Smooth muscle cell (in vitro differentiated cells): ENCODE measurements at regions not wholly inside any gene's neighbourhood (a gene's known extent, or its start where the extent isn't known, plus 50 kb on each side); places are given as distances from the start of the nearest gene placed in this dataset.

Source experiments
- DNase-seq: peaks from one replicate; lab custom pipeline; 2025; ENCODE audit not compliant: unreplicated experiment; lab: John Stamatoyannopoulos, UW
- H2AFZ ChIP-seq: fragments of 200-600 bp; sonication (generic); 2 replicates; pipeline ENCODE4 v1.6.0; 2016; ENCODE audit warnings: antibody characterized with exemption, low read depth, mild to moderate bottlenecking
- H3F3A ChIP-seq: fragments of 200-600 bp; sonication (generic); 2 replicates; pipeline ENCODE4 v1.6.0; 2017; ENCODE audit warnings: antibody characterized with exemption, low read depth
- H3K27ac ChIP-seq: fragments of 200-600 bp; sonication (generic); 2 replicates; pipeline ENCODE4 v1.5.1; 2016; ENCODE audit warnings: low read depth, mild to moderate bottlenecking
- H3K27me3 ChIP-seq: fragments of 200-600 bp; sonication (generic); 2 replicates; pipeline ENCODE4 v1.6.1; 2016; ENCODE audit warnings: low read depth, mild to moderate bottlenecking
- H3K36me3 ChIP-seq: fragments of 200-600 bp; sonication (generic); 2 replicates; pipeline ENCODE4 v1.5.1; 2016; ENCODE audit warnings: low read depth
- H3K4me1 ChIP-seq: fragments of 200-600 bp; sonication (generic); 2 replicates; pipeline ENCODE4 v1.5.1; 2016; ENCODE audit warnings: low read depth
- H3K4me2 ChIP-seq: fragments of 200-600 bp; sonication (generic); 2 replicates; pipeline ENCODE4 v1.6.0; 2016; ENCODE audit warnings: mild to moderate bottlenecking
- H3K4me3 ChIP-seq: fragments of 200-600 bp; sonication (generic); 2 replicates; pipeline ENCODE4 v1.5.1; 2016; ENCODE audit warnings: mild to moderate bottlenecking
- H3K79me2 ChIP-seq: fragments of 200-600 bp; sonication (generic); 2 replicates; pipeline ENCODE4 v1.6.0; 2016; ENCODE audit warnings: low read depth, mild to moderate bottlenecking
- H3K9ac ChIP-seq: fragments of 200-600 bp; sonication (generic); 2 replicates; pipeline ENCODE4 v1.6.0; 2016; ENCODE audit warnings: low read depth
- H3K9me3 ChIP-seq: fragments of 200-600 bp; sonication (generic); replicated peaks from 2 replicates; pipeline ENCODE4 v1.5.1; 2016; ENCODE audit warnings: low read depth
- H4K20me1 ChIP-seq: fragments of 200-600 bp; sonication (generic); 2 replicates; pipeline ENCODE4 v1.6.0; 2016; ENCODE audit warnings: low read depth
- WGBS: methylation state at CpG from one replicate; pipeline ENCODE4 v1.1.7; 2016; ENCODE audit warnings: low lambda C conversion rate; 5-methylcytosine and 5-hydroxymethylcytosine counted together
- TF ChIP-seq, protein P1 (sequence below): fragments of 200-600 bp; sonication (generic); IDR thresholded peaks from 2 replicates; pipeline ENCODE4 v1.5.1; 2017; ENCODE audit warnings: borderline replicate concordance, mild to moderate bottlenecking, antibody characterized with exemption; ENCODE audit not compliant: insufficient read depth, poor library complexity, severe bottlenecking

DNA sequence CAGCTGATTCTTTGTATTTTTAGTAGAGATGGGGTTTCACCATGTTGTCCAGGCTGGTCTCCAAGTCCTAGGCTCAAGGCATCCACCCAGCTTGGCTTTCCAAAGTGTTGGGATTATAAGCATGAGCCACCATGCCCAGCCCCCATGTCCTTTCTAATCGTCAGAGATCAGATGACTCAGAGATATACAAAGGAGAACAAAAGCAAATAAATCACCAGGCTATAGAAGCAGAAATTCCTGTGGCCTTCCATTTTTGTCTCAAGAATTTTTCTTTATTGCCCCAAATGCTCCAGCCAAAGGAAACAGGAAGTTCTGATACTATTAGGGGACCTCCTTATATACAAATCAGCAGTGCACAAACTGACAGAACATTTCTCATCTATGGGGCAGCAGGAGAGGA lies 207.8 kb downstream of the RFC3 start:
- Histone ChIP-seq H2AFZ (no peak overlapping the region), H3K9ac (no peak overlapping the region)

DNA sequence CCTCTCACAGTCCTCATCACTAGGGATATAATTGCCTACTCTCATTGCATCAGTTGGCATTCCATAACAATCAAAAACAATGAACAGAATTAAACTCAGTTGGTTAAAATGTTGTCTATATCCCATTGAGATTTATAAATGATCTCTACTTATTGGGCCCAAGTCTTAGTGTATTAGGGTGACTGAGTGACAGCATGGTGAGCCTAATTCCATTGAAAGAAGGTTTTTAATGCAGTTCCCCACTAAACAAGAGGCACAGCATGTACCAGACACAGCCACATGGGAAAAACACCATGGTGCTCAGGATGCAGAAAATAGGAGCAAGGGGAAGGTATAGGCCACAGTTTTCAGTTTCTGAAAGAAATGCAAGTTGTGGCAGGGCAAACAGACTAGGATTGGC lies 208.4 kb downstream of the RFC3 start:
- Histone ChIP-seq H4K20me1 (no peaks in the 10 kb centered on the region), H2AFZ (no peak overlapping the region), H3K27ac (no peak overlapping the region), H3K36me3 (no peaks in the 10 kb centered on the region), H3K9me3 (no peaks in the 10 kb centered on the region), H3F3A (no peaks in the 10 kb centered on the region), H3K4me1 (no peaks in the 10 kb centered on the region), H3K9ac (no peak overlapping the region), H3K4me3 (no peak overlapping the region), H3K79me2 (no peaks in the 10 kb centered on the region), H3K27me3 (no peaks in the 10 kb centered on the region), H3K4me2 (no peak overlapping the region)
- TF ChIP-seq, protein P1, sequence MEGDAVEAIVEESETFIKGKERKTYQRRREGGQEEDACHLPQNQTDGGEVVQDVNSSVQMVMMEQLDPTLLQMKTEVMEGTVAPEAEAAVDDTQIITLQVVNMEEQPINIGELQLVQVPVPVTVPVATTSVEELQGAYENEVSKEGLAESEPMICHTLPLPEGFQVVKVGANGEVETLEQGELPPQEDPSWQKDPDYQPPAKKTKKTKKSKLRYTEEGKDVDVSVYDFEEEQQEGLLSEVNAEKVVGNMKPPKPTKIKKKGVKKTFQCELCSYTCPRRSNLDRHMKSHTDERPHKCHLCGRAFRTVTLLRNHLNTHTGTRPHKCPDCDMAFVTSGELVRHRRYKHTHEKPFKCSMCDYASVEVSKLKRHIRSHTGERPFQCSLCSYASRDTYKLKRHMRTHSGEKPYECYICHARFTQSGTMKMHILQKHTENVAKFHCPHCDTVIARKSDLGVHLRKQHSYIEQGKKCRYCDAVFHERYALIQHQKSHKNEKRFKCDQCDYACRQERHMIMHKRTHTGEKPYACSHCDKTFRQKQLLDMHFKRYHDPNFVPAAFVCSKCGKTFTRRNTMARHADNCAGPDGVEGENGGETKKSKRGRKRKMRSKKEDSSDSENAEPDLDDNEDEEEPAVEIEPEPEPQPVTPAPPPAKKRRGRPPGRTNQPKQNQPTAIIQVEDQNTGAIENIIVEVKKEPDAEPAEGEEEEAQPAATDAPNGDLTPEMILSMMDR = no peak
- no peak for DNase-seq

More for the DNA sequence above, 207.8 kb downstream of the RFC3 start:
- TF ChIP-seq, protein P1 = no peak
- no peak for DNase-seq
- Histone ChIP-seq H3K36me3 (no peaks in the 10 kb centered on the region), H3K9me3 (no peaks in the 10 kb centered on the region), H3K27me3 (no peaks in the 10 kb centered on the region), H3K79me2 (no peaks in the 10 kb centered on the region), H3K27ac (no peak overlapping the region), H3F3A (no peaks in the 10 kb centered on the region), H3K4me2 (no peak overlapping the region), H3K4me1 (no peaks in the 10 kb centered on the region), H3K4me3 (no peak overlapping the region), H4K20me1 (no peaks in the 10 kb centered on the region)
- WGBS = 68% methylated on average over 1 of the region's 1 CpG

DNA sequence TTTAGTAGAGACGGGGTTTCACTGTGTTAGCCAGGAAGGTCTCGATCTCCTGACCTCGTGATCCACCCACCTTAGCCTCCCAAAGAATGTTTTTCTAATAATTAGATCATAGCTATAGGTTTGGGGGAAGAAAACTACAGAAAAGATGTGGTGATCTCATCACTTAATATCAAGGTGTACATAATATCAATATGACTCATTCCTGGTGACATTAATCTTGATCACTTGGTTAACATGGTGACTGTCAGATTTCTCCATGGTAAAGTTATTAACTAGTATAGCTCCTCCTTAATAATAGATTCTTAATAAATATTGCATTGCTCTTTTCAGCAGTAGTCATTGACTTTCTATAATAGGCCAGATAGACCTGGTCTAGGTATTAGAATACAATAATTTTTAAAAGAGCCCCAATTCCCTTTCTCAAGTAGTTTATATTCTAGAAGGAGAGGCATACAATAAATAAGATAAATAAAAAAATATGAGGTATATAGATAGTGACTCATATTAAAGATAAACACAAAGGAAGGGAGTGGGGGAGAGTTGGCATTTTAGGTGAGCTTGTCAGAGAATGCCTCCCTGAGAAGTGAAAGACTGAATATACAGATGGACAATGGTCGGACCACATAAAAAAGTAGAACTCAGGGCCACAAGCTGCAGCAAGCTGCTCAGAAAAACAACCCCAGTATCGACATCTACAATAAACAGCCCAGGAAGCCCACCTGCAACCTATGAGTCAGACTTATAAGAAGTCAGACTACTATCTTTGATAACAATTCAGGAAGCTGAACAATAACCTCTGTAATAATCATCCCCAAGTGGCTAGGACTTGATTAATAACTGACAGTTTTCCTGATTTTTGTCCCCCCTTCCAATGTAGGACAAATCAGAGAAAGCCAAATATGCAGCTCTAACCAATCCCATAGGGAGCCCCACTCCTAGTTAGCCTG lies 210.8 kb downstream of the RFC3 start:
- H3K79me2 ChIP-seq = no peaks in the 10 kb centered on the region
- H3K4me3 ChIP-seq = no peak overlapping the region
- no peaks in the 10 kb centered on the region for H3K27me3 ChIP-seq
- WGBS = 97% methylated on average over 5 of the region's 5 CpGs
- TF ChIP-seq, protein P1 = no peak
- H2AFZ ChIP-seq = no peak overlapping the region
- H3K4me2 ChIP-seq = no peak overlapping the region
- no peak overlapping the region for H3K27ac ChIP-seq
- H3F3A ChIP-seq = no peaks in the 10 kb centered on the region
- H3K9ac ChIP-seq = no peak overlapping the region
- H4K20me1 ChIP-seq = no peaks in the 10 kb centered on the region
- DNase-seq = no peak
- H3K4me1 ChIP-seq = no peaks in the 10 kb centered on the region
- no peaks in the 10 kb centered on the region for H3K9me3 ChIP-seq
- no peaks in the 10 kb centered on the region for H3K36me3 ChIP-seq

DNA sequence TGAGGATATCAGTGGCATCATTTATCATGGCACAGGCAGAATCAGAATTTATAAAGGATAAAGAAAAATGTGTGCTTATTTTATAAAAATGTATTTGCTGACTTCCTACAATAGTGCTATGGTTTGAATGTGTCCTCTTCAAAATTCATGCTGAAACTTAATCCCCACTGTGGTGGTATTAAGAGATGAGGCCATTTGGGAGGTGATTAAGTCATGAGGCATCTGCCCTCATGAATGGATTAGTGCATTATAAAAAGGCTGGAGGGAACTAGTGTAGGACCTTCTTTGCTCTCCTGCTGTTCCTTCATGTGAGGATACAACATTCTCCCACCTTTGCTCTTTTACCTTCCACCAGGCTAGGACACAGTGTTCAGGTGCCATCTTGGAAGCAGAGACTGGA lies 212.8 kb downstream of the RFC3 start:
- Histone ChIP-seq H3K36me3 (no peaks in the 10 kb centered on the region), H3K9me3 (no peaks in the 10 kb centered on the region), H3F3A (no peaks in the 10 kb centered on the region), H3K27ac (no peak overlapping the region), H3K4me1 (no peaks in the 10 kb centered on the region), H3K27me3 (no peaks in the 10 kb centered on the region), H3K9ac (no peak overlapping the region), H2AFZ (no peak overlapping the region), H3K79me2 (no peaks in the 10 kb centered on the region), H3K4me3 (no peak overlapping the region), H4K20me1 (no peaks in the 10 kb centered on the region), H3K4me2 (no peak overlapping the region)
- no peak for DNase-seq
- TF ChIP-seq, protein P1 = no peak
